Thoracic aorta (tissue), 2 donors: ENCODE measurements at regions not wholly inside any gene's neighbourhood (a gene's known extent, or its start where the extent isn't known, plus 50 kb on each side); places are given as distances from the start of the nearest gene placed in this dataset.

ENCODE experiments used
- ATAC-seq: fragments of 150-250 bp; one replicate; pipeline ENCODE4 v1.8.0; 2017; ENCODE audit warnings: low read depth; ENCODE audit not compliant: insufficient number of reproducible peaks, low FRiP score
- DNase-seq: peaks from one replicate; pipeline ENCODE4 v3.0.0-alpha.2; 2020; ENCODE audit warnings: low spot score
- H3K27ac ChIP-seq, 2 donors: fragments of 200-600 bp; sonication (generic); 1 replicate in 1 of 2; 2 replicates in 1 of 2; pipeline ENCODE4 v1.5.1; 2016; ENCODE audit warnings: mild to moderate bottlenecking in 2 of 2, moderate library complexity in 2 of 2
- H3K27me3 ChIP-seq: fragments of 200-600 bp; sonication (generic); replicated peaks from 2 replicates; pipeline ENCODE4 v1.6.0; 2016; ENCODE audit warnings: mild to moderate bottlenecking; ENCODE audit not compliant: insufficient read depth
- H3K36me3 ChIP-seq: fragments of 200-600 bp; sonication (generic); one replicate; pipeline ENCODE4 v1.5.1; 2016
- H3K4me1 ChIP-seq, 2 donors: fragments of 200-600 bp; sonication (generic); 1 replicate in 1 of 2; 2 replicates in 1 of 2; pipeline versions ENCODE4 v1.5.1 to v1.6.0; 2016; ENCODE audit warnings: low read depth in 2 of 2, mild to moderate bottlenecking in 1 of 2; ENCODE audit not compliant: control insufficient read depth in 1 of 2
- H3K4me3 ChIP-seq: fragments of 200-600 bp; sonication (generic); 2 replicates; pipeline ENCODE4 v1.5.1; 2016; ENCODE audit warnings: mild to moderate bottlenecking
- H3K9me3 ChIP-seq: fragments of 200-600 bp; sonication (generic); 2 replicates; pipeline ENCODE4 v1.5.1; 2016
- TF ChIP-seq, protein P1 (sequence below): fragments of 200-600 bp; sonication (generic); IDR thresholded peaks from one replicate; pipeline ENCODE4 v1.5.1; 2019; ENCODE audit warnings: antibody characterized with exemption

DNA sequence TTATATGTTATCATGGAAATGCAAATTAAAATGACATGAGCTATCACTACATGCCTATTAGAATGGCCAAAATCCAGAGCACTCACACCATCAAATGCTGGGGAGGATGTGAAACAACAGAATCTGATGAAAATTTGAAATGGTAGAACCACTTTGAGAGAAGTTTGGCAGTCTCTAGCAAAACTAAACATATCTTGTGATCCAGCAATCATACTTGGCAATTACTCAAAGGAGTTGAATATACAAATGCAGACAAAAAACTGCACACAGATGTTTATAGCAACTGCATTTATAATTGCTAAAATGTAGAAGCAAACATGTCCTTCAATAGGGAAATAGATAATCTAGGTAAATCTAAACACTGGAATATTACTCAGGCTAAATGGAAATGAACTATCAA lies 1164.9 kb downstream of the DNAJB9 start:
- Histone ChIP-seq H3K36me3 (no peaks in the 10 kb centered on the region), H3K4me3 (no peak overlapping the region), H3K27ac (no peak overlapping the region), H3K9me3 (no peaks in the 10 kb centered on the region), H3K4me1 (no peaks in the 10 kb centered on the region), H3K27me3 (no peaks in the 10 kb centered on the region)
- ATAC-seq (no peak), DNase-seq (no peak)
- TF ChIP-seq, protein P1, sequence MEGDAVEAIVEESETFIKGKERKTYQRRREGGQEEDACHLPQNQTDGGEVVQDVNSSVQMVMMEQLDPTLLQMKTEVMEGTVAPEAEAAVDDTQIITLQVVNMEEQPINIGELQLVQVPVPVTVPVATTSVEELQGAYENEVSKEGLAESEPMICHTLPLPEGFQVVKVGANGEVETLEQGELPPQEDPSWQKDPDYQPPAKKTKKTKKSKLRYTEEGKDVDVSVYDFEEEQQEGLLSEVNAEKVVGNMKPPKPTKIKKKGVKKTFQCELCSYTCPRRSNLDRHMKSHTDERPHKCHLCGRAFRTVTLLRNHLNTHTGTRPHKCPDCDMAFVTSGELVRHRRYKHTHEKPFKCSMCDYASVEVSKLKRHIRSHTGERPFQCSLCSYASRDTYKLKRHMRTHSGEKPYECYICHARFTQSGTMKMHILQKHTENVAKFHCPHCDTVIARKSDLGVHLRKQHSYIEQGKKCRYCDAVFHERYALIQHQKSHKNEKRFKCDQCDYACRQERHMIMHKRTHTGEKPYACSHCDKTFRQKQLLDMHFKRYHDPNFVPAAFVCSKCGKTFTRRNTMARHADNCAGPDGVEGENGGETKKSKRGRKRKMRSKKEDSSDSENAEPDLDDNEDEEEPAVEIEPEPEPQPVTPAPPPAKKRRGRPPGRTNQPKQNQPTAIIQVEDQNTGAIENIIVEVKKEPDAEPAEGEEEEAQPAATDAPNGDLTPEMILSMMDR, result no peak

DNA sequence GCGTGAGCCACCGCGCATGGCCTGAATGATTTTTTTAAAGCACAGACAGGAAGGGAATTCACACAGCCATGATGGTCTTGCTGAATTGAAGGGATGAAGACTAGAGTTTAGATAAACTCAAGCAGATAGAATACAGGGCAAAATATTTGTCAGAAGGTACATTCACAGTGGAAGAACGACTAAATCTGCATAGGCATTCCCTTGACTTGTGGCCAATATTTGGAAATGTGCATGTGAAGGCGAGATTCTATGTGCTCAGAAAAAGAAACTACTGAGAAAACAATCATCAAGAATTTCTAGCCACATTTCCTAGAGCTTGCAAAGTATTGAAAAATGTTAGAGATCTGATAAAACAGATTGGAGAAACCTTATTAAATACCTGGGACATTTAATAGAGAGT lies 1166.2 kb downstream of the DNAJB9 start:
- DNase-seq, result no peak
- Histone ChIP-seq H3K27me3 (no peaks in the 10 kb centered on the region), H3K27ac (no peak overlapping the region), H3K4me1 (no peaks in the 10 kb centered on the region), H3K36me3 (no peaks in the 10 kb centered on the region), H3K4me3 (no peak overlapping the region), H3K9me3 (no peaks in the 10 kb centered on the region)
- TF ChIP-seq, protein P1, result no peak
- ATAC-seq, result no peak

DNA sequence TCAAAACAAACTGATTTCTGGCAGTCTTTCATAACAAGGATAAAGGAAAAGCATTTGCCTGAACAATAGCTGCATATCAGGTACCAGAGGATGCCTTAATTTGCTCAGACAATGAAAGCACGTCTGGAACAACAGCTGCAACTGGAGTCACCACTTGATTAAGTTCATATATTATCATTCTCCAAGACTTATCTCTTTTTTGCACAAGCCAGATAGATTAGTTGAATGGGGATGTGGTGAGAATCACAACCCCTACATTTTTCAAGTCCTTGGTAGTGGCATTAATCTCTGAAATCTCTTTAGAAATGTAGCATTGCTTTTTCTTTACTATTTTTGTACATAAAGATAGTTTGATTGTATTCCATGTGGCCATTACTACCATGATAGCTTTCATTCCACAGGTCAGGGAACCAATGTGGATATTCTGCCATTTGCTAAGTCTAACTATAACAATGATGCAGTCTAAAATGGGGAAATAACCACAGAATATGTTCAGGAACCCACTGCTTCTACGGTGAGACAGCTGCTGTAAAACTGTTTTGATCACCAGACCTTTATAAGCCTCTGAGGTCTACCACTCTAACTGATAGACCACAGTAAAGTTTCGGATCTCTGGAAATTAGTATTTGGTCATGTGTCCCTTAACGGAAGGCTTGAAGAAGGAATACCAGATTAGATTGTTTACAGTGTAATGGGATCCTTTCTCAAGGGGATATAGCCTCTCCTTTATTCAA lies 1176.2 kb downstream of the DNAJB9 start:
- ATAC-seq (no peak), DNase-seq (no peak)
- H3K36me3 ChIP-seq, result no peaks in the 10 kb centered on the region
- H3K9me3 ChIP-seq, result no peaks in the 10 kb centered on the region
- no peaks in the 10 kb centered on the region for H3K4me1 ChIP-seq
- no peak overlapping the region for H3K27ac ChIP-seq
- TF ChIP-seq, protein P1, result no peak
- no peak overlapping the region for H3K4me3 ChIP-seq
- no peaks in the 10 kb centered on the region for H3K27me3 ChIP-seq

DNA sequence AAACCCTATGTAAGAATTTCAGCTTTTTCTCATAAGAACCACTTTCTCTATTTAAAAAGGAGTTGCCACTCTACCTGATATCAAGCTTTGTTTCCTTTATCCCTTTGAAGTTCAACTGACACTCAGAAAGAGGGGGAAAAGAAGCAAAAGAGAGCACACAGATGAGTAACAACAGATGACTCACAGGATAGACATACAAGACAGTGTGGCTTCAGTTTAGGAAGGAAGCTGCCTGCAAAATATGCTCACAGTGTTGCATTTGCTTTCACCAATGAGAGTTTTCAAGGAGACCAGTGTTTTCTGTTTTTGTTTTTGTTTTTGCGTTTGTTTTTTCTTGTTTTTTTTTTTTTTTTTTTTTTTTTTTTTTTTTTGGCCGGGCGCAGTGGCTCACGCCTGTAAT lies 1181.6 kb downstream of the DNAJB9 start:
- Histone ChIP-seq H3K27me3 (no peaks in the 10 kb centered on the region), H3K4me3 (no peak overlapping the region), H3K9me3 (no peaks in the 10 kb centered on the region), H3K27ac (no peak overlapping the region), H3K4me1 (no peaks in the 10 kb centered on the region), H3K36me3 (no peaks in the 10 kb centered on the region)
- ATAC-seq (no peak), DNase-seq (no peak)
- TF ChIP-seq, protein P1, result no peak

DNA sequence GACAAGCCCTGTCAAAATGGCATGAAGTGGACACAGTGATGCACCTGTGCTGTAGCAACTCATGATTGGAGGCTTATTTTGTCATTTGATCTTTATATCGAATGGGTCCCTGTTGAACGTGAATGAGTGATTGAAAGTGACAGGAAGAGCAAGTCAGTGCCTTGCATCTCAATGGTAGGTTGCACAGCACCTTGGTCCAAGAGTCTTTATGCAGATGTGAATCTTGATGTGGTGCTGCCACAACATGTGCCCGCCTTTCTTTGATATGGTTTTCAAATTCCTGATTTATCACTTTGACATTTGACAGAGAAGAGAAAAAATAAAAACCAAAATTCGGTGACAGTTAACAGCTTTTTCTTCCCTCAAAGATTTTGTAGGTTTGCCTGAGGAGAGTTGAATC lies 1182.4 kb downstream of the DNAJB9 start:
- no peaks in the 10 kb centered on the region for H3K9me3 ChIP-seq
- ATAC-seq (no peak), DNase-seq (no peak)
- TF ChIP-seq, protein P1, result no peak
- H3K36me3 ChIP-seq, result no peaks in the 10 kb centered on the region
- H3K27me3 ChIP-seq, result no peaks in the 10 kb centered on the region
- H3K4me1 ChIP-seq, result no peaks in the 10 kb centered on the region
- no peak overlapping the region for H3K27ac ChIP-seq
- no peak overlapping the region for H3K4me3 ChIP-seq
